Fibroblast of peridontal ligament (primary cell): ENCODE measurements at regions not wholly inside any gene's neighbourhood (a gene's known extent, or its start where the extent isn't known, plus 50 kb on each side); places are given as distances from the start of the nearest gene placed in this dataset.
"Not testable (repeated sequence)": the region's sequence is repeated elsewhere in the genome, so short reads cannot be mapped to it uniquely, and the experiment has no call there.

Source experiments
- DNase-seq: peaks from one replicate; pipeline ENCODE4 v3.0.0-alpha.2; 2010; ENCODE audit errors: extremely low read depth

DNA sequence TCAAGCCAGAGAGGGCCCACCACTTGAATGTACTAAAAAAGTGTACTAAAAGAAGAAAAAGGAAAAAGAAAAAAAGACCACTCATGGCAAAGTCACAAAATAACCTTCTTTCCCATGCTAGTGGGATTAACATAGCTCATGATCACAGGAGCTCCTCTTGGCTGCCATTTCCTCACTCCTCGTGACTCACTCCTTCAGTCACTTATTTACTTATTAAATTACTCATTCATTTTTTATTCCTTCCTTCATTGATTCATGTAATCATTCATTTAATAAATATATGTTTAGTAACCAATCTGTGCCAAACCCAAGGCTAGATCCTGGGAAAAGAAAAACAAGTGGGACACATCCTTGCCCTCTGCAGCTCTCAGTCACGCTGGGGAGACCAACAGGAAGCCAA lies 300.5 kb downstream of the INSIG2 start:
- DNase-seq, result peak; percentile 45

DNA sequence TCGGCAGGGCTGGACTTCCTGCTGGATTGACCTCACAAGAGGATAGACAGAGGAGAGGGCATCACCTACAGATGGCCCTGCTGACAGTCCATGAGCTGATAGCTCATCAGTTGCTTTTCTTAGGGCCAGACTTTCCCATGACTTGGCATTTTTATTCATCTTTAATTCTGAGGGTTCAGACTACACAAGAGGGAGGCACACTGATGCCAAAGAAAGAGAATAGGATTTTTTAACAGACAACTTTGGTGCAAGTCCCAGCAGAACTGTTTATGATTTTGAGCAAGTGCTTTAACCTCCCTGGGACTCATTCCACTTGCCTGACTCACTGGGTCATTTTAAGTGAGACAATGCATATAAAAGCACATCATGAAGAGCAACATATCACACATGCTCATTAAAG lies 299.2 kb downstream of the INSIG2 start:
- peak; percentile 78 for DNase-seq

DNA sequence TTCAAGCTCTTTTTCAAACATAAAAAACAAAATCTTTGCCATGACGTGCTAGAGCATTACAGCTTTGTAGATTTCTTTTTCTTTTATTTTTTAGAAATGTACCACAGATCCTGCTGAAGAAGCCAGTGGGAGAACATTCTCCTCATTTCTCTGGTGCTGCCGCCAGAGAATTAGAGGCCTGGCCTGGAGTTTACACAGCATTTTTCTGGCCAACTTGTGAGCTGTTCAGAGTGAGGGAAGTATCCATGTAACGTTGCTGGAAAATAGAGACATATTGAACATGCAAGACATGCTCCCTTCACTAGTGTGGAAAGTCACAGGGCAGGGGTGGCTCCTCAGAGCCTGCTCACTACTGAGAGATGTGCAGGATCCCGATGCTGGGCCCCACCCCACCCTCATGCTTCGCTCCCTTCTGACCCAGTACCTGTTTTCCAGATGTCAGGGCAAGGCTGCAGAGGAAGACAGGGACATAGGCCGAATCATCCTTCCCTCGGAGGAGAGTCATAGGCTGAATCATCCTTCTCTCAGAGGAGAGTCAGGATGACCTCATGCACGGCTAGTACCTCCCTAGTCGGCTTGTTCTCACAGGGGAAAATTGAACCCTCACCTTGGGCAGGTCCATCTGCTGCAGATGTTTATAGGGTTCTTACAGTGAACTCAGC lies 298.5 kb downstream of the INSIG2 start:
- peak; percentile 60 for DNase-seq

DNA sequence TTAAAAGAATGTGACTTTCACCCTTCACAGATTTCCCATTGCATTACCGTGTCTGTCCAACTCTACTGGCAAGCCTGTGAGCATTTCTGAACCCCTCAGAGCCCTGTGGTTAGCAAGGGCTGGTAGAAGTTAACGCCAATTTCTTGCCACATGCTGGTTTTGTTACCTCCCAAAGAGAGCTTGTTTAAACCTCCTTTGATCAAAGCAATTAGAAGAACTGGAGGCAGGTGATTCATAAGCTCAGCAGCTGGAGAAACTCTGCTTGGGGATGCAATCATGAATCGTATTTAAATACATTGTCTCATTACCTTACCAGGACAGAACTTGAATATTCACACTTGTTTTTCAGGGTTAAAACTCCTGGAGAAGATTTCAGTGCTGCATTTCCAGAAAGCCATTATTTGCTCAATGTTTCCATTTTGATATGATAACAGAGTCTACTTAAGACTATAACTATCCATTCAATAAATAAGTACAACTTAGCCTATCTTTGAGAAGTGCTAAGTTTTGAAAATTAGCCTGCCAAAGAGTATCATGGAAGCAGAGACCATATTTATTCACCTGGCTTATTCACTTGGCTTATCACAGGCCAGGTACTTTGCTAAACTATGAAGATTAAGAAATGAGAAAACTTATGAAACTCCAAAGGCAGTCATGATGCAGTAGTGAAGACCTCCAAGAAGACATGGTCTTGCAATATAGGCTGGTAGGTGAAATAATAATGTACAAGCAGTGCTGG lies 292.8 kb downstream of the INSIG2 start:
- DNase-seq, result peak; percentile 78

DNA sequence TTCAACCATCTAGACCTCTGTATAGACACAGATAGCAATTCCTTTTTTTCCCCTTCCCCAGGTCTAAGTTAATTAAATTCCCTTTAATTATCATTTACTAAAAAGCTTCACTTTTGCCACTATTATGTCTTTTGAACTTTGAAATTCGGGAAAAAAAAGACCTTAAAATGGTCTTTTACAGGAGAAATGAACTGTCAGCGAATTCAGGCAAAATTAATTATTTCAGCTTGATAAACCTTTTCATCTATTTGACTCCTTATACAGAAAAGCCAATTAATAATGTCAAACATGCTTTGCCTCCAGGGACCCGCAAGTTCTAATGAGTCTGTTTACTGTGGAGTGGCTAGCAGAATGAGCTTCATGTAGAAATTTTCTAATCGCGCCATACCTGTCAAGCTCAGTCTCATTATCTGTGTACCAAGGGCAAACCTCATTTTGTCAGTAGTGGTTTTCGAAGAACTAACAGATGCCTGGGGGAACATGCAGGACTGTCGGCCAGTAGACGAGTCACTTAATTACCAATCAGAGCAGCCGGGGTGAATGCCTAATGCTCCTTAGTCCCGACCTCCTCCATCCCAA lies 287.7 kb downstream of the INSIG2 start:
- DNase-seq, result no peak

DNA sequence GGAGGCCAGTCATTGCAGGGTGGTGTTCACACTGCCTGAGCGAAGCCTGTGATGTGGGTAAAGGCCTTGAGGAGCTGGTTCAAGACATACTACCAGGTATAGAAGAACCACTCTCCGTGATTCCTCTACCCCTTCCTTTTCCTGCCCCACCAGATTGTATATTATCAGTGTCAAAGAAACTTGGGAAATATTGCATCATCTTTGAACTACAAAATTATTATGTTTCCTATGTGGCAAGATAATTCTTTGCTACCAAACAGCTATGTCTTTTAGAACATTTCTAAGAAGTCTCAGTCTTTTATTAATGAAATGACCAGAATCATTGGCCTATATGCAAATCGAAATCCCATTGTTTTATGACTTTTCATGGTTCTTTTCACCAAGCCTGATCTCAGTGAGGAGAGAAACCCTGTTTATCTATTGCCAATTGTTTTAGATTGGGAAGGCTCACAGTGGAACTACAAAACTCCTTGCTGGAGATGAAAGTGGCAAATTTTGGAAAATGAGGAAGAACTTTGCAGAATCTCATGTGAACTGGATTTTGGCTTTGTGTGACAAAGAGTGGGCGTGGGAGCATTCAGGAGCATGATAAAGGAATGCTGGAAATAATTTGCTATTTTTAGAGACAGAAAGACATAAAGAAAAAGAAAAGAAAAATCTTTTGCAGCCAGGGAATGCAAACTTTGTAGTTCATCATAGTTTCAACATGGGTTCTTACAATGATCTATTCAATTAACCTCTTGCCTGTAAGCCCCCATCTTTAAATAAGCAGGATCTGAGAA lies 286.9 kb downstream of the INSIG2 start:
- peak; percentile 5 for DNase-seq

DNA sequence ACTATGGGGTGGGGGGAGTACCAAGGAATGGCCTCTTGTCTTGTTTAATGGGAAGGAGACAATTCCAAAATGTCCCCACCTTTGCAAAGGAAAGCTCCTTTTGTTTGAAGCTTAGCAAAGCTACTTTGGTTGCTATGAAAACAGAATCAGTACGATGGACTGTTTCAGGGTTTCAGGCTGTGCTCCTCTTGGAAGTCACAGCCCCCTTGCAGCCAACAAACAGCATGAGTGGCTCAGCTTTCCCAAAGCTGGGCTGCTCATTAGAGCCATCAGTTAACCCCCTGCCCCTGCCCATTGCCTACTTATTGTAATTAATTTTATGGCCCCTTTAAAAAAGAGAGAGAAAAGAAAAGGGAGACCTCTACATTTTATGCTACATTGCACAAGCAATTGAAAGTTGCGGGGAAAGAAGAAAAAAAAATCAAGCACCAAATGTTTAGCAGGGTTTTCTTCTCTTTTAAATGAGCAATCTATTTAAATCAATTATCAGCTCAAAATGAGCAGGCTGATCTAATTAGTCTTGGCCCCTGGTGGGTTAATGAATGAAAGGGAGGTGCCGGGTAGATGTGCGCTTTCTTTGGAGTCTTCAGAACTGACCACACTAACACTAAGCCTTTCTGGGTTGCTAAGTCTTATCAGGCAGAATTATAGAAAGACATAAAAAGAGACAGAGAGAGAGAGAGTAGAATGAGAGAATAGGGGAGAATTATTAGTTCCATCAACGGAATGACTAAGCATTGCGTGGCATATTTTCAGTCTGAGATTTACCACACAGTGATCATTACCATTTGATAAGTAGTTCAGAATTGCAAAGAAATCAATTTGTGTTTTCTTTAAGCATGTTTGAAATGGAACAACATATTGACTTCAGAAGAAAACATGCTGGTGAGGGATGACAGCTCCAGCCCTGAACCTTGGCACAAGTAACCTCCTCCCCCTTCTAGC lies 284.9 kb downstream of the INSIG2 start:
- DNase-seq, result no peak

DNA sequence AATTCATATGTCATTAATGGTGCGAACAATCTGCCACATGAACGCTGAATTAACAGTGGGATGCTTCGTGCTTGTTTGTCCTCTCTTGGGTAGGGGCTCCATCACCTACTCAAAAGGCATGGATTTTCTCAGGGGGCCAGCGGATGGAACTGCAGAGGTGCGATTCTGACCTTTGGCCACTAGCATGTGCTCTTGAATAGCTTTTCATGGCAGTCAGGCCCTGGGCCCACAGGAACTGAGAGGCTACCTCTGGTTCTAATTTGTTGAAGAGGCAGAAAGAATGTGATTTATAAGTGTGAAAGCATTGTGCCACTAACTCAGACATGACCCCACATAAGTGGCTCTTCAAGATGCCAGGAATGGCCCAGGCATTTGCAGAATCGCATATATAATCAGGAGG lies 283.2 kb downstream of the INSIG2 start:
- peak; percentile 73 for DNase-seq

DNA sequence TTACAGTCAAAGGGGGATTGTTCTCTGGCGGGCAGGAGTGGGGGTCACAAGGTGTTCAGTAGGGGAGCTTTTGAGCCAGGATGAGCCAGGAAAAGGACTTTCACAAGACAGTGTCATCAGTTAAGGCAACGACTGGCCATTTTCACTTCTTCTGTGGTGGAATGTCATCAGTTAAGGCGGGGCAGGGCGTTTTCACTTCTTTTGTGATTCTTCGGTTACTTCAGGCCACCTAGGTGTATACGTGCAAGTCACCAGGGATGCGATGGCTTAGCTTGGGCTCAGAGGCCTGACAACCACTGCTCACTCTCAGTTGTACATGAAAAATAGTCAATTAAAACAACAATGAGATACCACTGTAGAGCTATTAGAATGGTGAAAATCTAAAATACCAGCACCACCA lies 281.2 kb downstream of the INSIG2 start:
- DNase-seq, result not testable (repeated sequence)

DNA sequence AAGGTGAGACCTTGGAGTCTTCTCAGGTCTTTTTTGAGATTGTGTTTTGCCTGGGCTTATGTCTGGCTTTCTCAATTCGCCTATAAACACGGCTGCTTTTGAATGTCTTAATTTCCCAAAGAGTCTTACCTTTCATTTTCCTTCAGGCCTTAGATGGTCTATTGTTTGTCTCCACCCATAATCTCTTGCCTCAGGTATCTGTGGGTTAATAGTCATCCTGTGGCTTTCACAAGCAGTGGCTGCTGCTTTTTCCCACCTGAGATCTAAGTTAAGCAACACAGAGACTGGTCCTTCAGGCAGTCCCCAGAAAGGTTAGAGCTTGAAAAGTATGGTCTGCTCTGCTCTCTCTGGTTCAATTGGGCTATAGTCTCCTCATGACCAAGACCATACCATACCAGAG lies 275.3 kb downstream of the INSIG2 start:
- DNase-seq, result no peak

DNA sequence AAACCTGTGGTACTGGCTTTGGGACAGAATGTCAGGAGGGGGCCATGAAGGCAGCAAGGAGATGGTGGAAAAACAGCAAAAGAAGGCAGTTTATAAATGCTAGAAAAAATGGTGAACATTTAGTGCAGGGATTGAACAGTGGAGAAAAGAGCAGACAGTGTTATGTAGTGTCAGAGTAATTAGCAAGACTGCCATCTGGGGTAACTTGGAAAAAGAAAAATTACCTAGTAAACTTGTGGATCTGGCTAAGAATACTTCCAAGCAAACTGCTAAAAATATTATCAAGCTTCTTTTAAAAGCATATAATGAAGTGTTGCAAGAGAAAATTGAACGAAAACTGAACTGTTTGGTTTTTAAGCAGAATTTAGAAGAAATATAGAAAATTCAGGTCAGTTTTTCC lies 267.8 kb downstream of the INSIG2 start:
- DNase-seq, result no peak

DNA sequence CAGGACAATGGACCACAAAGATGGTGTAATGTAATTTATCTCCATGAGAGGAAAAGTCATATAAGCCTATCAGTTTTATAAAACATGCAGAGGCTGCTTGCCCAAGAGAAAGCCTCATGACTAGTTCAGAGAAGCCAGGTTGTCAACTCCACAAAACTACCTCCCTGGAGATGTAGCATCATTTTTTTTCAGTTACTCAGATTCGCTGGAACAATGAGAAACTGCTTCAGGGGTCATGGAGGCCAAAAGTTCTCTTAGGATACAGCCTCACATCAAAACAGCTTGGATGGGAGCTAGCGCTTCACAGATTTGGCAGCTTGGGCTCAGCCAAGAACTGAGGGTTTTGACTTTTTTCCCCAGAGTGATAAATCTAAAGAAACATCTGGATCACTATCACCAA lies 263.5 kb downstream of the INSIG2 start:
- DNase-seq, result no peak

DNA sequence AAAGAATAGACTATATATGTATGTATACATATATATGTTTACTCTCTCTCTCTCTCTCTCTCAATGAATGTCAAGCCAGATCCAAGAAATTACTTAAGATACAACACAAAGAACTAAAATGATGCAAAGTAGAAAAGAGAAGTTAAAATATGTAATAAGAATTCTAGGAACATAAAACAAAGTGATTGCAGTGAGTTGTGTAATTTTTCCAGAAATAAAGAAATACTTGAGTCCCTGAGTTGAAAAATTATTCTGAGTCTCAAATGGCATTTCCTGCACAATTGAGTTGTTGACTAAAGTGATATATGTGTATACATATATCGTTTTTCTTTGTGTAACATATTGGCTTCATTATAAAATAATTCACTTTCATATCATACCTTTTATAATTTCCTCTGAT lies 262.4 kb downstream of the INSIG2 start:
- no peak for DNase-seq

DNA sequence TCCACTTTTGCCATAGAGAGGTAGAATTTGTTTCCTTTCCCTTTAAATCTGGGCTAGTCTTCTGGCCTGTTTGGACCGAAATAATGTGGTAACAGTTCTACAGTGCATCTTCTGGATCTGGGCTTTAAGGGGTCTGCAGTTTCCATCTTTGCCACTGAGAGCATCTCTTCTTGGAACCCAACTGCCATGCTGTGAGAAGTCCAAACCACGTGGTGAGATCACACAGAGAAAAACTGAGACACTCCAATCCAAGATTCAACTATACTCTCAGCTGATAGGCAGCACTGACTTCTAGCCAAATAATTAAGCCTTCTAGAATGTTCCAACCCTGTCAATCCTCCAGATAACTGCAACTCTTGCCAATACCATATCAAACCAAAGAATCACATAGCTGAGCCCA lies 261.1 kb downstream of the INSIG2 start:
- no peak for DNase-seq

DNA sequence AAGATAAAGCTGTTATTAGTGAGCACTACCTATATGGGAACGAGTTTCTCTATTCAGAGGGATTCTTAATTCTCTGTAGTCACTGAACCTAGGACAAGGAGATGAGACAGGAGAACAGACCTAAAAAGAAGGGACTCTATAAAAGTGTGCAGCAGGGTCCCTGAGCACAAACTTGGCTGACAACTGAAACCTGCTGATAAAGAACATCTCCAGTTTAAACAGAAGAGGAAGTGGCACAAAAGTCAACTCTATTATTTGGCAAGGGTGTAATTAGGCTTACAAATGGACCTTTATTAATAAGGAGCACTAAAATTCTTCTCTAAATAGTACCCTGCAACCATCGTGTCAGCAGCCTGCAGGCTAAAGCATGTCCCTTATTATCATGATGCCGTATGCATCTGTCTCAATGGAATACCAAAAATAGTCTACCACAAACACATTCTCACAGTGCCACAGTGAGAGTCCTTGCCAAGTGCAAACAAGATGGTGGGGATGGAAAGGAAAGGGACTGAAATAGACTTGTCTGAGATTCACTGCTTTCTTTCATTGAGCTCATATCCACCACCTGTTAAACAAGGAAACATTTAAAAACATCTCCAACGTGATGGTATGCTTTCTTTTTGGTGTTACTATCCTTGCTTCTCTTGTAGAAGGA lies 260.2 kb downstream of the INSIG2 start:
- DNase-seq, result no peak

DNA sequence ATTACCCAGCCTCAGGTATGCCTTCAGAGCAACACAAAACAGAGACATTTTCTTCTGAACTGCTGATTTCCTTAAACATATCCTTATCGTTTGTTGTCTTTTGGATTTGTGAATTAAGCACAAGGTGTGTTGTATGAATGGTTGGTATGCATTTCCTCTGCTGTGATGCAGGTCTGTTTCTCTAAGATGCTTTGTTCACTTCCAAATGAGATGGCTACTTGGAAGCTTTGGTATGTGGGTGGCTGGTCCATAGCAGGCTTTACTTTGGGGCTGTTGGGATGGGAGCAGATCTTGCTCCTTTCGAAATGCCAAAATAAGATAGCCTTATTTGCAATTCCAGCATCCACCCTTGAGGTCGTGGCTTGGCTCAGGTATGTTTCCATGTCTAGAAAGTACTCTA lies 257.2 kb downstream of the INSIG2 start:
- DNase-seq, result no peak

DNA sequence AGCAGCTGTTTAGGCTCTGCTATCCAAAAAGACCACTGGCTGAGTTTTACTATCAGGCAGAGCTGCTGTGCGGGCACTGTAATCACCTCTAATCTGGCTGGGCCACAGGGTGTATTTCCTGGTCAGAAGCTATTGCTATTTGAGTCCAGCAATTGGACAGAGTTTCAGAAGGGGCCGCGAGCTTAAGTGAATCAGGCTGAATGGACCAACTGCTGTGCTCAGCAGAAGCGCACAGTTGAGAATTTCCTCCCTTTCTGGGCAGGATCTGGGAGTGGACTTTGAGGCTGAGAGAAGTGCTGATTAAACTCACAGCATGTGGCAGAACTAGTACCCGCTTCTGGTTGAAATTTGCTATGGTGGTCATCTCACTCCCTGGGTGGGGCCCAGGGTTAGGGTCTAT lies 251.8 kb downstream of the INSIG2 start:
- DNase-seq, result no peak

DNA sequence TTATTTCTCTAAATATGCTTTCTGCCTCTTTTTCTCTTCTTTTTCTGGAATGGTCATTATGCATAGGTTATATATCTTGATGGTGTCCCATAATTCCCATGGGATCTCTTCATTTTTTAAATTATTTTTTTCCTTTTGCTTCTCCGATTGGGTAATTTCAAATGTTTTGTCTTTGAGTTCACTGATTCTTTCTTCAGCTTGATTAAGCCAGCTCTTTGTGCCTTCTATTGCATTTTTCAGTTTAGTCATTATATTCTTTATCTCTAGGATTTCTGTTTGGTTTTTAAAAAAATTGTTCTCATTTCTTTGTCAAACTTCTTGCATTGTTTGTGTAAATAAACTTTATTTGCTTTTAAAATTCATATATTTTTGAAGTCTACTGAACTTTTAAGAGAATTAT lies 251.1 kb downstream of the INSIG2 start:
- DNase-seq, result no peak

DNA sequence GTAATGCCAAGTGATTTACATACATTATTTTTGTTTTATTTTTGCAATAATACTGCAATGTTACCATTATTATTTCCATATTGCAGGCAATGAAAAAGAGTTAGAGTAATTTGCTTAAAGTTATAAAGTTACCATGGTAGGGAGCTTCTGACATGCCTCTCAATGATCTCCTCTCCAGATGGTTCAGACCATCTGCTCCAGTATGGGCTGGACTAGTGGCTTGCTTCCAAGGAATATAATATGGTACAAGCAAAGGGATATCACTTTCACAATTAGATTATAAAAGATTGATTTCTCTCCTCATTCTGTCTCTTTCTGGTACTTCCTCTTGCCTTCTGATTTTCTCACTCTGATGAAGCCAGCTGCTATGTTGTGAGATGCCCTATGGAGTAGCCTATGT lies 245.4 kb downstream of the INSIG2 start:
- no peak for DNase-seq

DNA sequence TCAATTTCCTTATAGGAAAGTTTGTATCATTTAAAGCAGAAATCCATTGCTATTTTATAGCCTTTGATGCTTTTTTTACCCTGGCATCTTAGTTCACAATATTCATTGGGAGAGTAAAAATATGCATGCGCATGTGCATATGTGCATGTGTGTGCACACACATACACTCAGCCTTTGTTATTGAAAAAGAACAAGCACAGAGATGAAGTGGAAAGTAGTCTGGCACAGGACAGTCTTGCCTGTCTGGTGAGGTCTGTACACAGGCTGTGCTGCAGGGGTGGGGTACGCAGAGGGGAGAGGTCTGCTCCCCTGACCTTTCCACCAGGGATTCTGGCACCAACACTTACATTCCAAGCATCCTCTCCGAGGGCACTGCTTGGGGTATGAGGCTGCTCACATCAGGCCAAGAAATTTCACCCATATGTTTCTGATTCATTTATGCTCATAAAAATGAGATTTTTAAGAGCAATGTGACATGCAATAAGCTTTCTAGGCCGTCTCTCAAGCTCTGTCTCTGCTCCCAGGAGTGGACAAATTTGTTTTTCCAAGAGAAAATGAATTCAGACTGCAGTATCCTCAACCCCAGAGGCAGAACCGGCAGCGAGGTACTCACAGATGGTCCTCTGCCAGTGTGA lies 237.2 kb downstream of the INSIG2 start:
- no peak for DNase-seq
